Natural killer cell (primary cell): ENCODE measurements at regions not wholly inside any gene's neighbourhood (a gene's known extent, or its start where the extent isn't known, plus 50 kb on each side); places are given as distances from the start of the nearest gene placed in this dataset.

Source experiments
- ATAC-seq, 3 donors: fragments of 150-1000 bp in 2 of 3; fragments of 200-7000 bp in 1 of 3; cut with Tn5 transposase; 1 replicate in 1 of 3; 2 replicates in 2 of 3; pipeline ENCODE4 v1.10.0; 2021; ENCODE audit warnings: mild to moderate bottlenecking in 2 of 3, moderate library complexity in 2 of 3
- DNase-seq, 2 donors: peaks; one replicate each; pipeline versions ENCODE4 v3.0.0 to v3.0.0-alpha.2; 2013 to 2021; ENCODE audit warnings: mixed read lengths in 1 of 2
- H3K27ac ChIP-seq: one replicate; pipeline ENCODE4 v1.5.1; 2013; ENCODE audit warnings: mild to moderate bottlenecking, low read length
- H3K27me3 ChIP-seq: one replicate; pipeline ENCODE4 v1.6.1; 2013; ENCODE audit warnings: low read length; ENCODE audit not compliant: control insufficient read depth, insufficient read depth
- H3K36me3 ChIP-seq: one replicate; pipeline ENCODE4 v1.6.1; 2013; ENCODE audit warnings: low read length; ENCODE audit not compliant: control insufficient read depth, insufficient read depth
- H3K4me1 ChIP-seq: one replicate; pipeline ENCODE4 v1.6.1; 2013; ENCODE audit warnings: low read length; ENCODE audit not compliant: control insufficient read depth, insufficient read depth
- H3K4me3 ChIP-seq: one replicate; pipeline ENCODE4 v1.5.1; 2013; ENCODE audit warnings: low read length
- H3K9me3 ChIP-seq: one replicate; pipeline ENCODE4 v1.6.1; 2013; ENCODE audit warnings: low read length; ENCODE audit not compliant: control insufficient read depth, insufficient read depth
- H3K27ac Mint-ChIP-seq, 2 donors: one replicate each; pipeline ENCODE4 v1.8.0; 2022; ENCODE audit warnings: mild to moderate bottlenecking in 2 of 2, mixed read lengths in 2 of 2, moderate library complexity in 1 of 2
- H3K27me3 Mint-ChIP-seq, 2 donors: one replicate each; pipeline ENCODE4 v1.8.0; 2022; ENCODE audit warnings: low read depth in 2 of 2, mixed read lengths in 2 of 2
- H3K36me3 Mint-ChIP-seq: one replicate; pipeline ENCODE4 v1.8.0; 2022; ENCODE audit warnings: mixed read lengths
- H3K4me1 Mint-ChIP-seq, 2 donors: one replicate each; pipeline ENCODE4 v1.8.0; 2022; ENCODE audit warnings: mixed read lengths in 2 of 2
- H3K4me3 Mint-ChIP-seq: one replicate; pipeline ENCODE4 v1.8.0; 2022; ENCODE audit warnings: mild to moderate bottlenecking, moderate library complexity, mixed read lengths
- H3K9me3 Mint-ChIP-seq, 2 donors: one replicate each; pipeline ENCODE4 v1.8.0; 2022; ENCODE audit warnings: mixed read lengths in 2 of 2
- CTCF ChIP-seq: fragments of 200-600 bp; IDR thresholded peaks from one replicate; pipeline ENCODE4 v1.8.0; 2022; ENCODE audit warnings: antibody characterized with exemption
- WGBS: methylation state at CpG from one replicate; pipeline ENCODE4 v1.1.7; 2013; ENCODE audit warnings: missing lambda C conversion rate; ENCODE audit not compliant: insufficient coverage; 5-methylcytosine and 5-hydroxymethylcytosine counted together
- intact Hi-C: fragments of 100-400 bp; cut with micrococcal nuclease; formaldehyde crosslinking; loops from one replicate; pipeline ENCODE4 v1.14.2; 2022

- intact Hi-C loops = no loop called here
- Mint-ChIP-seq H3K36me3 (no peaks in the 10 kb centered on the region), H3K4me1 (peaks cover 0 to 4% of the 10 kb centered on the region in 2 donors), H3K4me3 (no peak overlapping the region), H3K27ac (no peak overlapping the region), H3K27me3 (peaks cover 3 to 4% of the 10 kb centered on the region in 2 donors), H3K9me3 (peaks cover 0 to 3% of the 10 kb centered on the region in 2 donors)
- Histone ChIP-seq H3K4me1 (no peaks in the 10 kb centered on the region), H3K4me3 (no peak overlapping the region), H3K36me3 (no peaks in the 10 kb centered on the region), H3K27me3 (no peaks in the 10 kb centered on the region), H3K9me3 (peaks cover 6% of the 10 kb centered on the region), H3K27ac (no peak overlapping the region)
- ATAC-seq (no peak), DNase-seq (no peak)
- WGBS = 100% methylated on average over 1 of the region's 3 CpGs
- TF ChIP-seq CTCF = no peak
These were observed 97.7 kb downstream of the CRYAA start for GRCh38 chr21:43266534-43266933.

GRCh38 chr21:43262427-43262826, 93.6 kb downstream of the CRYAA start:
- Histone ChIP-seq H3K27me3 (no peaks in the 10 kb centered on the region), H3K36me3 (no peaks in the 10 kb centered on the region), H3K4me3 (no peak overlapping the region), H3K27ac (no peak overlapping the region), H3K9me3 (peaks cover 6% of the 10 kb centered on the region), H3K4me1 (no peaks in the 10 kb centered on the region)
- Mint-ChIP-seq H3K36me3 (no peaks in the 10 kb centered on the region), H3K4me1 (peaks cover 0 to 4% of the 10 kb centered on the region in 2 donors), H3K27ac (peak overlapping the region; percentile 11 to 78), H3K27me3 (no peaks in the 10 kb centered on the region), H3K9me3 (peaks cover 0 to 3% of the 10 kb centered on the region in 2 donors), H3K4me3 (no peak overlapping the region)
- peak; percentile 55 to 84 (median 70) for ATAC-seq
- no peak for TF ChIP-seq CTCF
- DNase-seq = peak in 1 of 2 donors; percentile 55
- intact Hi-C loops = no loop called here
- WGBS = no CpG with 5 or more reads among the region's 1 CpG
